HCT116 (cell line): ENCODE measurements at regions not wholly inside any gene's neighbourhood (a gene's known extent, or its start where the extent isn't known, plus 50 kb on each side); places are given as distances from the start of the nearest gene placed in this dataset.

Experiments used
- ATAC-seq: fragments of 200-7000 bp; cut with Tn5 transposase; 2 replicates; pipeline ENCODE4 v1.9.1; 2020; ENCODE audit warnings: mild to moderate bottlenecking, moderate library complexity
- BruUV-seq: library from RNA; stranded (reverse); fragments of 400-500 nt; replicated peaks from 2 replicates; lab custom pipeline; 2021; lab: Mats Ljungman, UMichigan
- CTCF ChIA-PET: fragments of 300-600 bp; sonication (Branson Sonifier 250); formaldehyde crosslinking; loops from one replicate; lab custom pipeline; 2021; ENCODE audit warnings: antibody characterized with exemption; lab: Charles Lee
- POLR2A ChIA-PET: fragments of 300-600, 350-600 bp; sonication (Branson Sonifier 250); formaldehyde crosslinking; loops from one replicate; lab custom pipeline; 2021; ENCODE audit warnings: antibody characterized with exemption; lab: Charles Lee
- RAD21 ChIA-PET, 2 experiments: fragments of 300-600 bp; sonication (Branson Sonifier 250); formaldehyde crosslinking; loops; one replicate each; lab custom pipeline; 2023; ENCODE audit warnings: low total read pairs in 2 of 2; ENCODE audit not compliant: uncharacterized antibody in 2 of 2, unreplicated experiment in 2 of 2, low non-redundant PET in 1 of 2; lab: Charles Lee
- DNase-seq: peaks from one replicate; pipeline ENCODE4 v3.0.0-alpha.2; 2010; ENCODE audit warnings: low read depth, low spot score
- H2AFZ ChIP-seq: fragments of 200-600 bp; shearing (Covaris generic), sonication (generic); 2 replicates; pipeline ENCODE4 v1.6.1; 2017; ENCODE audit warnings: low read depth, mixed run types, mixed read lengths, antibody characterized with exemption, low read length; ENCODE audit not compliant: poor library complexity, severe bottlenecking
- H3K27ac ChIP-seq: 2 replicates; pipeline ENCODE4 v1.5.1; 2012; ENCODE audit warnings: low read depth, low read length
- H3K27me3 ChIP-seq: fragments of 200-600 bp; sonication (generic); 2 replicates; pipeline ENCODE4 v1.6.1; 2016; ENCODE audit warnings: mixed run types, low read length, mixed read lengths; ENCODE audit not compliant: insufficient read depth
- H3K36me3 ChIP-seq, 2 experiments: fragments of 200-500 bp in 1 of 2; fragments of 200-600 bp in 1 of 2; sonication (Bioruptor generic) in 1 of 2; sonication (generic) in 1 of 2; 2 replicates each; pipeline versions ENCODE4 v1.5.1 to v1.6.1; 2014 to 2016; ENCODE audit warnings: low read length in 2 of 2, inconsistent platforms in 1 of 2, mixed read lengths in 1 of 2, mixed run types in 1 of 2; ENCODE audit not compliant: insufficient read depth in 2 of 2, control insufficient read depth in 1 of 2
- H3K4me1 ChIP-seq, 2 experiments: fragments of 200-600 bp in 1 of 2; sonication (generic) in 1 of 2; 2 replicates each; pipeline versions ENCODE4 v1.5.1 to v1.6.1; 2012 to 2017; ENCODE audit warnings: low read length in 2 of 2, inconsistent platforms in 1 of 2, mild to moderate bottlenecking in 1 of 2, mixed read lengths in 1 of 2, mixed run types in 1 of 2, moderate library complexity in 1 of 2; ENCODE audit not compliant: insufficient read depth in 2 of 2, control insufficient read depth in 1 of 2
- H3K4me2 ChIP-seq: fragments of 200-600 bp; sonication (generic); 2 replicates; pipeline ENCODE4 v1.6.1; 2017; ENCODE audit warnings: mixed run types, low read length, mixed read lengths
- H3K4me3 ChIP-seq, 2 experiments: fragments of 200-600 bp in 1 of 2; sonication (generic) in 1 of 2; replicated peaks in 1 of 2; 2 replicates each; pipeline ENCODE4 v1.5.1; 2011 to 2016; ENCODE audit warnings: low read length in 2 of 2, control low read depth in 1 of 2, low read depth in 1 of 2, mild to moderate bottlenecking in 1 of 2, mixed read lengths in 1 of 2, mixed run types in 1 of 2
- H3K79me2 ChIP-seq: fragments of 200-600 bp; sonication (generic); 2 replicates; pipeline ENCODE4 v1.6.1; 2017; ENCODE audit warnings: mild to moderate bottlenecking, mixed run types, low read length, moderate library complexity, mixed read lengths; ENCODE audit not compliant: insufficient read depth
- H3K9ac ChIP-seq: fragments of 200-600 bp; sonication (generic); 2 replicates; pipeline ENCODE4 v1.6.1; 2016; ENCODE audit warnings: low read length, mixed read lengths
- H3K9me2 ChIP-seq: fragments of 200-600 bp; sonication (generic), shearing (Covaris generic); 2 replicates; pipeline ENCODE4 v1.6.1; 2017; ENCODE audit warnings: mixed run types, mild to moderate bottlenecking, moderate library complexity; ENCODE audit not compliant: insufficient read depth
- H3K9me3 ChIP-seq, 2 experiments: fragments of 200-500 bp in 1 of 2; fragments of 200-600 bp in 1 of 2; sonication (Bioruptor generic) in 1 of 2; sonication (generic) in 1 of 2; 2 replicates each; pipeline ENCODE4 v1.6.1; 2014 to 2017; ENCODE audit warnings: low read length in 2 of 2, mixed read lengths in 2 of 2, inconsistent platforms in 1 of 2, low read depth in 1 of 2, mild to moderate bottlenecking in 1 of 2, mixed run types in 1 of 2, moderate library complexity in 1 of 2; ENCODE audit not compliant: control insufficient read depth in 1 of 2, insufficient read depth in 1 of 2
- H4K20me1 ChIP-seq: fragments of 200-600 bp; sonication (generic), shearing (Covaris generic); 2 replicates; pipeline ENCODE4 v1.6.1; 2017; ENCODE audit warnings: mixed run types, mild to moderate bottlenecking, moderate library complexity; ENCODE audit not compliant: insufficient read depth
- CBX3 ChIP-seq: IDR thresholded peaks from 2 replicates; pipeline ENCODE4 v1.6.1; 2012; ENCODE audit warnings: low read depth
- CEBPB ChIP-seq: IDR thresholded peaks from 2 replicates; pipeline ENCODE4 v1.6.1; 2012; ENCODE audit warnings: low read depth
- EGR1 ChIP-seq: IDR thresholded peaks from 2 replicates; pipeline ENCODE4 v1.6.1; 2012; ENCODE audit warnings: low read depth
- ELF1 ChIP-seq: IDR thresholded peaks from 2 replicates; pipeline ENCODE4 v1.6.1; 2012; ENCODE audit warnings: low read depth, borderline replicate concordance
- EZH2phosphoT487 ChIP-seq: fragments of 200-600 bp; IDR thresholded peaks from 2 replicates; pipeline ENCODE4 v1.6.1; 2018; ENCODE audit warnings: antibody characterized with exemption, borderline replicate concordance
- JUND ChIP-seq: IDR thresholded peaks from 2 replicates; pipeline ENCODE4 v1.6.1; 2012
- POLR2A ChIP-seq: IDR thresholded peaks from 2 replicates; pipeline ENCODE4 v1.7.0; 2011; ENCODE audit warnings: borderline replicate concordance; ENCODE audit not compliant: insufficient read depth, insufficient read length; ENCODE audit errors: extremely low read depth
- POLR2AphosphoS5 ChIP-seq: IDR thresholded peaks from 2 replicates; pipeline ENCODE4 v1.6.1; 2011; ENCODE audit warnings: mild to moderate bottlenecking, low read depth, low read length, moderate library complexity
- SIN3A ChIP-seq: IDR thresholded peaks from 2 replicates; pipeline ENCODE4 v1.6.1; 2012; ENCODE audit warnings: low read depth
- SP1 ChIP-seq: IDR thresholded peaks from 2 replicates; pipeline ENCODE4 v1.6.1; 2012; ENCODE audit warnings: low read depth
- SRF ChIP-seq: IDR thresholded peaks from 2 replicates; pipeline ENCODE4 v1.6.1; 2012; ENCODE audit warnings: low read depth
- TCF7L2 ChIP-seq: IDR thresholded peaks from 2 replicates; pipeline ENCODE4 v1.7.0; 2011; ENCODE audit warnings: borderline replicate concordance, inconsistent platforms; ENCODE audit not compliant: insufficient read depth, insufficient read length; ENCODE audit errors: extremely low read depth
- YY1 ChIP-seq: IDR thresholded peaks from 2 replicates; pipeline ENCODE4 v1.6.1; 2011; ENCODE audit warnings: low read length, low read depth, moderate library complexity, mild to moderate bottlenecking; ENCODE audit not compliant: insufficient replicate concordance; ENCODE audit errors: extremely low read depth
- ZFX ChIP-seq: fragments of 450-650 bp; IDR thresholded peaks from 2 replicates; pipeline ENCODE4 v1.6.1; 2017
- ZNF274 ChIP-seq: fragments of 200-500 bp; sonication (Bioruptor generic); IDR thresholded peaks from 2 replicates; pipeline ENCODE4 v1.6.1; 2014; ENCODE audit warnings: mild to moderate bottlenecking, low read depth, low read length, inconsistent platforms
- intact Hi-C: fragments of 100-400 bp; cut with micrococcal nuclease; formaldehyde crosslinking; loops from 2 replicates; pipeline ENCODE4 v1.10.0; 2022
- TF ChIP-seq, protein P1 (sequence below): IDR thresholded peaks from 2 replicates; pipeline ENCODE4 v1.6.1; 2011; ENCODE audit warnings: mild to moderate bottlenecking, low read length, moderate library complexity; ENCODE audit not compliant: insufficient replicate concordance; ENCODE audit errors: extremely low read depth
- TF ChIP-seq, protein P2 (sequence below): IDR thresholded peaks from 2 replicates; pipeline ENCODE4 v1.6.1; 2012
- TF ChIP-seq, protein P3 (sequence below): IDR thresholded peaks from 2 replicates; pipeline ENCODE4 v1.6.1; 2012

DNA sequence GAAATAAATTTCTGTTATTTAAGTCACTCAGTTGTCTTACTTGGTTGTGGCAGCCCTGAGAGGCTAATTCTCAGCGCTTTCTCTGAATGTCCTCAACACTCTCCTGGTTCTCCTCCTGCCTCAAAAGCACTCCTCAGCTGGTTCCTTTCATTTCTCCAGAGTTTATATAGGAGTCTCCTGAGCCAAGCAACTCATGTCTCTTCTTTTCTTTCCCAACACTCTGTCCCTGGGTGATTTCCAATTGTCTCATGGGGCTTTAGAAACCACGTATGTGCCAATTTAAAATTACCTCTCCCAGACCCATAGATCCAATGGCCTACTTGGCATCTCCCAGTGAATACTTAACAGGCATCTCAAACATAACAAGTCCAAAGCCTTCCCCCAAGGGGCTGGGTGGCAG, 184.3 kb downstream of the TTC32 start:
- H3K36me3 ChIP-seq: no peaks in the 10 kb centered on the region
- H3K9me3 ChIP-seq: no peaks in the 10 kb centered on the region
- H3K4me1 ChIP-seq: no peaks in the 10 kb centered on the region
- no peaks in the 10 kb centered on the region for H3K27me3 ChIP-seq
- H3K4me2 ChIP-seq: no peak overlapping the region
- ChIA-PET CTCF (no interaction called here), RAD21 (no interaction called here)
- H3K27ac ChIP-seq: no peak overlapping the region
- no peaks in the 10 kb centered on the region for H3K9me2 ChIP-seq
- ATAC-seq: no peak
- no TSS peak for BruUV-seq
- no peak for DNase-seq
- H4K20me1 ChIP-seq: no peaks in the 10 kb centered on the region
- H3K9ac ChIP-seq: no peak overlapping the region
- H2AFZ ChIP-seq: no peak overlapping the region
- no peak overlapping the region for H3K4me3 ChIP-seq
- intact Hi-C loops: no loop called here
- TF ChIP-seq POLR2A: no peak
- TF ChIP-seq TCF7L2: no peak
- TF ChIP-seq, all 23 proteins: peak for 0
- no peaks in the 10 kb centered on the region for H3K79me2 ChIP-seq
- POLR2A ChIA-PET: no interaction called here

DNA sequence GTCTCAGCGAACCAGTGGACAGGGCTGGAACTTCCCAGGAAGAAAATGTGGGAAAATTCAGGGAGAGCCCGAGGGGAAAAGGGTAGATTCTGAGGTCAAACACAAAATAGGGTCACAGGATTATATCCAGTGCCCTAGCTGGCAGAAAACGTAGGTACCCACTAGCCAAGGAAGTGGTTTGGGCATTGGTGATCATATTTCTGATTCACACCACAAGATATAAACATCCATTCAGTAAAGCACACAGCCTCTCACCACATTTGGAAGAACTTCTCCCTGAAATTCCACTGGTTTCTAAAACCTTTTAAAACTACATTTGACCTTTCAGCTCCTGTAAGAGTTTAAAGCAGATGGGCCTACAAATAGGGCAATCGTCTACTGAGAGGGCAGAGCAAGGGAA, 186.9 kb downstream of the TTC32 start:
- RAD21 ChIA-PET: no interaction called here
- BruUV-seq: no TSS peak

More for the DNA sequence above, 186.9 kb downstream of the TTC32 start:
- intact Hi-C loops: no loop called here
- Histone ChIP-seq H3K79me2 (no peaks in the 10 kb centered on the region), H2AFZ (no peak overlapping the region), H3K9me3 (no peaks in the 10 kb centered on the region), H3K36me3 (no peaks in the 10 kb centered on the region), H3K4me3 (no peak overlapping the region), H3K27me3 (no peaks in the 10 kb centered on the region), H3K9me2 (no peaks in the 10 kb centered on the region; the same call in 1 of the 2 replicates), H4K20me1 (no peaks in the 10 kb centered on the region), H3K27ac (no peak overlapping the region), H3K4me1 (peaks cover 0 to 7% of the 10 kb centered on the region in 2 experiments; a peak in 2 of 4 replicates), H3K4me2 (no peak overlapping the region), H3K9ac (no peak overlapping the region)
- ChIA-PET CTCF (no interaction called here), POLR2A (no interaction called here)
- TF ChIP-seq POLR2A (no peak), CEBPB (no peak), EZH2phosphoT487 (no peak), SIN3A (no peak), POLR2AphosphoS5 (no peak), ZFX (no peak), EGR1 (no peak), YY1 (no peak), SP1 (no peak), JUND (no peak), ZNF274 (no peak), TCF7L2 (no peak), CBX3 (no peak), SRF (no peak), ELF1 (no peak)
- TF ChIP-seq, protein P1, sequence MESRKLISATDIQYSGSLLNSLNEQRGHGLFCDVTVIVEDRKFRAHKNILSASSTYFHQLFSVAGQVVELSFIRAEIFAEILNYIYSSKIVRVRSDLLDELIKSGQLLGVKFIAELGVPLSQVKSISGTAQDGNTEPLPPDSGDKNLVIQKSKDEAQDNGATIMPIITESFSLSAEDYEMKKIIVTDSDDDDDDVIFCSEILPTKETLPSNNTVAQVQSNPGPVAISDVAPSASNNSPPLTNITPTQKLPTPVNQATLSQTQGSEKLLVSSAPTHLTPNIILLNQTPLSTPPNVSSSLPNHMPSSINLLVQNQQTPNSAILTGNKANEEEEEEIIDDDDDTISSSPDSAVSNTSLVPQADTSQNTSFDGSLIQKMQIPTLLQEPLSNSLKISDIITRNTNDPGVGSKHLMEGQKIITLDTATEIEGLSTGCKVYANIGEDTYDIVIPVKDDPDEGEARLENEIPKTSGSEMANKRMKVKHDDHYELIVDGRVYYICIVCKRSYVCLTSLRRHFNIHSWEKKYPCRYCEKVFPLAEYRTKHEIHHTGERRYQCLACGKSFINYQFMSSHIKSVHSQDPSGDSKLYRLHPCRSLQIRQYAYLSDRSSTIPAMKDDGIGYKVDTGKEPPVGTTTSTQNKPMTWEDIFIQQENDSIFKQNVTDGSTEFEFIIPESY: no peak
- TF ChIP-seq, protein P2, sequence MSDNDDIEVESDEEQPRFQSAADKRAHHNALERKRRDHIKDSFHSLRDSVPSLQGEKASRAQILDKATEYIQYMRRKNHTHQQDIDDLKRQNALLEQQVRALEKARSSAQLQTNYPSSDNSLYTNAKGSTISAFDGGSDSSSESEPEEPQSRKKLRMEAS: no peak
- TF ChIP-seq, protein P3, sequence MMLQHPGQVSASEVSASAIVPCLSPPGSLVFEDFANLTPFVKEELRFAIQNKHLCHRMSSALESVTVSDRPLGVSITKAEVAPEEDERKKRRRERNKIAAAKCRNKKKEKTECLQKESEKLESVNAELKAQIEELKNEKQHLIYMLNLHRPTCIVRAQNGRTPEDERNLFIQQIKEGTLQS: no peak
- no peak for DNase-seq
- ATAC-seq: no peak
